ENCODE measurements at regions not wholly inside any gene's neighbourhood (a gene's known extent, or its start where the extent isn't known, plus 50 kb on each side); places are given as distances from the start of the nearest gene placed in this dataset.

GRCh38 chr10:132486539-132487121 is 51.0 kb upstream of the INPP5A start:
- TF ChIP-seq CTCF (IDR thresholded peaks at IDR 0.05; ENCODE audit: borderline replicate concordance, extremely low read depth, low read length, poor library complexity, severe bottlenecking) (no peak), EZH2 (IDR thresholded peaks at IDR 0.05; ENCODE audit: borderline replicate concordance, low read depth, low read length, severe bottlenecking) (no peak)
